B cell (primary cell): ENCODE measurements at regions not wholly inside any gene's neighbourhood (a gene's known extent, or its start where the extent isn't known, plus 50 kb on each side); places are given as distances from the start of the nearest gene placed in this dataset.

Experiments used
- ATAC-seq: fragments of 200-7000 bp; cut with Tn5 transposase; one replicate; pipeline ENCODE4 v1.10.0; 2021; ENCODE audit warnings: low read depth, mild to moderate bottlenecking, moderate number of reproducible peaks, moderate library complexity
- CTCF ChIA-PET: fragments of 350-600 bp; sonication (Branson Sonifier 250); formaldehyde crosslinking; loops from one replicate; lab custom pipeline; 2021; ENCODE audit warnings: antibody characterized with exemption, inconsistent platforms; lab: Charles Lee
- POLR2A ChIA-PET: fragments of 350-600 bp; sonication (Branson Sonifier 250); formaldehyde crosslinking; loops from one replicate; lab custom pipeline; 2021; ENCODE audit warnings: antibody characterized with exemption; lab: Charles Lee
- DNase-seq: peaks from one replicate; pipeline ENCODE4 v3.0.0; 2013
- H2AFZ ChIP-seq: 2 replicates; pipeline ENCODE4 v1.6.1; 2012; ENCODE audit warnings: mild to moderate bottlenecking, low read depth, low read length; ENCODE audit not compliant: insufficient read depth, poor library complexity, severe bottlenecking
- H3K27ac ChIP-seq, 2 donors: 1 replicate in 1 of 2; 2 replicates in 1 of 2; pipeline ENCODE4 v1.5.1; 2012 to 2013; ENCODE audit warnings: low read length in 2 of 2, mild to moderate bottlenecking in 2 of 2, moderate library complexity in 1 of 2
- H3K27me3 ChIP-seq, 4 experiments: fragments of 200-600 bp in 1 of 4; sonication (generic) in 1 of 4; replicated peaks in 1 of 4; 1 replicate in 2 of 4; 2 replicates in 2 of 4; pipeline versions ENCODE4 v1.6.1 to v1.7.0; 2013 to 2016; ENCODE audit warnings: low read length in 3 of 4, mild to moderate bottlenecking in 2 of 4, mixed read lengths in 1 of 4, moderate library complexity in 1 of 4; ENCODE audit not compliant: insufficient read depth in 4 of 4, control insufficient read depth in 3 of 4; ENCODE audit errors: control extremely low read depth in 1 of 4
- H3K36me3 ChIP-seq, 2 experiments: replicated peaks in 1 of 2; 1 replicate in 1 of 2; 2 replicates in 1 of 2; pipeline versions ENCODE4 v1.6.1 to v1.7.1; 2013; ENCODE audit warnings: low read length in 1 of 2; ENCODE audit not compliant: insufficient read depth in 2 of 2, control insufficient read depth in 1 of 2; ENCODE audit errors: control extremely low read depth in 1 of 2, extremely low read depth in 1 of 2
- H3K4me1 ChIP-seq, 2 donors: fragments of 200-600 bp in 1 of 2; sonication (generic) in 1 of 2; 1 replicate in 1 of 2; 2 replicates in 1 of 2; pipeline versions ENCODE4 v1.5.1 to v1.6.1; 2013 to 2017; ENCODE audit warnings: low read length in 2 of 2; ENCODE audit not compliant: control insufficient read depth in 2 of 2, insufficient read depth in 2 of 2
- H3K4me2 ChIP-seq: replicated peaks from 2 replicates; pipeline ENCODE3; 2012; ENCODE audit warnings: mild to moderate bottlenecking, low read depth, low read length; ENCODE audit not compliant: poor library complexity, severe bottlenecking
- H3K4me3 ChIP-seq, 5 experiments: fragments of 200-600 bp in 1 of 5; sonication (generic) in 1 of 5; 1 replicate in 3 of 5; 2 replicates in 2 of 5; pipeline versions ENCODE4 v1.5.1 to v1.7.0; 2011 to 2016; ENCODE audit warnings: low read length in 4 of 5, mild to moderate bottlenecking in 4 of 5, low read depth in 2 of 5, control low read depth in 1 of 5, moderate library complexity in 1 of 5; ENCODE audit not compliant: insufficient read depth in 1 of 5; ENCODE audit errors: control extremely low read depth in 1 of 5, extremely low read depth in 1 of 5
- H3K79me2 ChIP-seq: fragments of 200-600 bp; sonication (generic); one replicate; pipeline ENCODE4 v1.6.0; 2016; ENCODE audit warnings: low read length; ENCODE audit not compliant: control insufficient read depth, insufficient read depth
- H3K9ac ChIP-seq: fragments of 200-600 bp; sonication (generic); 2 replicates; pipeline ENCODE4 v1.6.1; 2017; ENCODE audit warnings: mild to moderate bottlenecking, low read length, moderate library complexity
- H3K9me3 ChIP-seq, 3 donors: one replicate each; pipeline versions ENCODE4 v1.6.1 to v1.7.1; 2013; ENCODE audit warnings: low read length in 2 of 3; ENCODE audit not compliant: control insufficient read depth in 2 of 3, insufficient read depth in 1 of 3; ENCODE audit errors: control extremely low read depth in 1 of 3
- H4K20me1 ChIP-seq: 2 replicates; pipeline ENCODE4 v1.6.0; 2012; ENCODE audit warnings: mild to moderate bottlenecking, low read length; ENCODE audit not compliant: insufficient read depth, control insufficient read depth, poor library complexity, severe bottlenecking
- H3K27ac Mint-ChIP-seq: one replicate; pipeline ENCODE4 v1.8.0; 2021; ENCODE audit warnings: mixed read lengths
- H3K27me3 Mint-ChIP-seq: one replicate; pipeline ENCODE4 v1.8.0; 2021; ENCODE audit warnings: mixed read lengths
- H3K4me1 Mint-ChIP-seq: one replicate; pipeline ENCODE4 v1.8.0; 2021; ENCODE audit warnings: mixed read lengths
- H3K4me3 Mint-ChIP-seq: one replicate; pipeline ENCODE4 v1.8.0; 2021; ENCODE audit warnings: mixed read lengths
- H3K9me3 Mint-ChIP-seq: one replicate; pipeline ENCODE4 v1.8.0; 2022; ENCODE audit warnings: mixed read lengths; ENCODE audit not compliant: insufficient read depth
- CTCF ChIP-seq: fragments of 200-600 bp; IDR thresholded peaks from one replicate; pipeline ENCODE4 v1.8.0; 2022; ENCODE audit warnings: antibody characterized with exemption, mild to moderate bottlenecking
- EZH2 ChIP-seq: IDR thresholded peaks from 2 replicates; pipeline ENCODE4 v1.6.1; 2012; ENCODE audit warnings: borderline replicate concordance, low read depth, mild to moderate bottlenecking, moderate library complexity, low read length; ENCODE audit not compliant: insufficient read depth, poor library complexity, severe bottlenecking
- WGBS: methylation state at CpG from one replicate; pipeline ENCODE4 v1.1.5; 2013; ENCODE audit warnings: missing lambda C conversion rate; ENCODE audit not compliant: insufficient coverage; 5-methylcytosine and 5-hydroxymethylcytosine counted together
- intact Hi-C: fragments of 100-400 bp; cut with micrococcal nuclease; formaldehyde crosslinking; loops from one replicate; pipeline ENCODE4 v1.10.0; 2022

- WGBS, result 55% methylated on average over 10 of the region's 15 CpGs
- no peaks in the 10 kb centered on the region for H3K27me3 Mint-ChIP-seq
- ATAC-seq, result no peak
- H3K9ac ChIP-seq, result no peak overlapping the region
- H3K27ac ChIP-seq, result no peak overlapping the region
- no peaks in the 10 kb centered on the region for H3K9me3 Mint-ChIP-seq
- TF ChIP-seq EZH2, result no peak
- TF ChIP-seq CTCF, result no peak
- H3K4me1 Mint-ChIP-seq, result no peaks in the 10 kb centered on the region
- H3K4me3 ChIP-seq, result no peak overlapping the region
- H3K4me3 Mint-ChIP-seq, result no peak overlapping the region
- H3K27ac Mint-ChIP-seq, result no peak overlapping the region
- H2AFZ ChIP-seq, result peak overlapping the region; percentile 46
- CTCF ChIA-PET, result no interaction called here
- no peaks in the 10 kb centered on the region for H3K36me3 ChIP-seq
- intact Hi-C loops, result no loop called here
- DNase-seq, result no peak
- POLR2A ChIA-PET, result no interaction called here
- H4K20me1 ChIP-seq, result no peaks in the 10 kb centered on the region
- H3K79me2 ChIP-seq, result no peaks in the 10 kb centered on the region
- H3K27me3 ChIP-seq, result peaks cover 0 to 8% (median 0%) of the 10 kb centered on the region in 4 experiments
- no peaks in the 10 kb centered on the region for H3K4me1 ChIP-seq
- peaks cover 0 to 5% (median 0%) of the 10 kb centered on the region in 3 donors for H3K9me3 ChIP-seq
- no peak overlapping the region for H3K4me2 ChIP-seq
These were observed 82.6 kb downstream of the FOXL3 start for GRCh38 chr7:372546-372931.

- H3K9me3 Mint-ChIP-seq, result no peaks in the 10 kb centered on the region
- TF ChIP-seq CTCF, result no peak
- TF ChIP-seq EZH2, result no peak
- Histone ChIP-seq H3K79me2 (no peaks in the 10 kb centered on the region), H3K27me3 (peaks cover 0 to 8% (median 0%) of the 10 kb centered on the region in 4 experiments), H2AFZ (peak overlapping the region; percentile 46), H4K20me1 (no peaks in the 10 kb centered on the region), H3K27ac (no peak overlapping the region), H3K9ac (no peak overlapping the region), H3K9me3 (peaks cover 0 to 5% (median 0%) of the 10 kb centered on the region in 3 donors), H3K4me3 (no peak overlapping the region), H3K4me2 (peak overlapping the region; percentile 25), H3K4me1 (no peaks in the 10 kb centered on the region), H3K36me3 (no peaks in the 10 kb centered on the region)
- no peak for ATAC-seq
- H3K27ac Mint-ChIP-seq, result no peak overlapping the region
- H3K4me1 Mint-ChIP-seq, result peaks cover 2% of the 10 kb centered on the region
- POLR2A ChIA-PET, result interaction anchor here (0.8 kb wide), 1 partner anchor 39 kb away, joined by 3 read pairs; no protein-coding TSS in a partner anchor
- DNase-seq, result no peak
- peaks cover 3% of the 10 kb centered on the region for H3K27me3 Mint-ChIP-seq
- intact Hi-C loops, result no loop called here
- WGBS, result 73% methylated on average over 33 of the region's 39 CpGs
- H3K4me3 Mint-ChIP-seq, result no peak overlapping the region
- CTCF ChIA-PET, result no interaction called here
These were observed 83.2 kb downstream of the FOXL3 start for GRCh38 chr7:372932-373791.
